PC-9 (cell line): ENCODE measurements at regions not wholly inside any gene's neighbourhood (a gene's known extent, or its start where the extent isn't known, plus 50 kb on each side); places are given as distances from the start of the nearest gene placed in this dataset.

Source experiments
- BruUV-seq: library from RNA; stranded (reverse); fragments of 400-500 nt; replicated peaks from 2 replicates; lab custom pipeline; 2021; lab: Mats Ljungman, UMichigan
- CTCF ChIA-PET: fragments of 300-600 bp; sonication (Branson Sonifier 250); formaldehyde crosslinking; loops from one replicate; lab custom pipeline; 2022; ENCODE audit warnings: antibody characterized with exemption; lab: Charles Lee
- POLR2A ChIA-PET: fragments of 300-600 bp; sonication (Branson Sonifier 250); formaldehyde crosslinking; loops from one replicate; lab custom pipeline; 2022; ENCODE audit warnings: antibody characterized with exemption; ENCODE audit not compliant: unreplicated experiment; lab: Charles Lee
- DNase-seq, 2 experiments: peaks; one replicate each; pipeline versions ENCODE4 v3.0.0 to v3.0.0-alpha.2; 2015 to 2022; ENCODE audit warnings: mixed read lengths in 1 of 2
- H2AFZ ChIP-seq: fragments of 200-600 bp; sonication (generic); 2 replicates; pipeline ENCODE4 v1.8.1; 2017; ENCODE audit warnings: antibody characterized with exemption
- H3F3A ChIP-seq: fragments of 200-600 bp; sonication (generic); 2 replicates; pipeline ENCODE4 v1.8.1; 2017; ENCODE audit warnings: antibody characterized with exemption, mild to moderate bottlenecking, low read depth; ENCODE audit not compliant: insufficient read depth
- H3K27ac ChIP-seq: fragments of 200-600 bp; sonication (generic); 2 replicates; pipeline ENCODE4 v1.6.1; 2016; ENCODE audit warnings: mixed run types
- H3K27me3 ChIP-seq: fragments of 200-600 bp; sonication (generic); 2 replicates; pipeline ENCODE4 v1.6.1; 2016; ENCODE audit warnings: low read depth, mixed run types; ENCODE audit not compliant: insufficient read depth
- H3K36me3 ChIP-seq: fragments of 200-600 bp; sonication (generic); 2 replicates; pipeline ENCODE4 v1.6.1; 2016; ENCODE audit warnings: low read depth, mixed run types
- H3K4me1 ChIP-seq: fragments of 200-600 bp; sonication (generic); replicated peaks from 2 replicates; pipeline ENCODE4 v1.6.1; 2016; ENCODE audit warnings: mixed run types; ENCODE audit not compliant: insufficient read depth
- H3K4me2 ChIP-seq: fragments of 200-600 bp; sonication (generic); 2 replicates; pipeline ENCODE4 v1.6.1; 2017; ENCODE audit warnings: mixed run types
- H3K4me3 ChIP-seq: fragments of 200-600 bp; sonication (generic); 2 replicates; pipeline ENCODE4 v1.6.1; 2016; ENCODE audit warnings: mixed run types
- H3K79me2 ChIP-seq: fragments of 200-600 bp; sonication (generic); 2 replicates; pipeline ENCODE4 v1.6.1; 2017; ENCODE audit warnings: low read depth, mixed run types
- H3K9me2 ChIP-seq: fragments of 200-600 bp; sonication (generic); 2 replicates; pipeline ENCODE4 v1.8.1; 2017; ENCODE audit warnings: mild to moderate bottlenecking; ENCODE audit not compliant: insufficient read depth
- H3K9me3 ChIP-seq: fragments of 200-600 bp; sonication (generic); 2 replicates; pipeline ENCODE4 v1.8.1; 2016; ENCODE audit warnings: low read depth; ENCODE audit not compliant: insufficient read depth
- H4K20me1 ChIP-seq: fragments of 200-600 bp; sonication (generic); 2 replicates; pipeline ENCODE4 v1.8.1; 2017; ENCODE audit not compliant: insufficient read depth
- EZH2 ChIP-seq: fragments of 200-600 bp; sonication (generic); IDR thresholded peaks from 2 replicates; pipeline ENCODE4 v1.8.0; 2017; ENCODE audit warnings: antibody characterized with exemption, low read depth
- intact Hi-C: fragments of 100-400 bp; cut with micrococcal nuclease; formaldehyde crosslinking; loops from one replicate; pipeline ENCODE4 v1.10.0; 2022; ENCODE audit not compliant: unreplicated experiment
- TF ChIP-seq, protein P1 (sequence below): fragments of 200-600 bp; sonication (generic); conservative IDR thresholded peaks from 2 replicates; pipeline ENCODE4 v1.6.1; 2017; ENCODE audit warnings: mixed run types, antibody characterized with exemption, mild to moderate bottlenecking, moderate library complexity

DNA sequence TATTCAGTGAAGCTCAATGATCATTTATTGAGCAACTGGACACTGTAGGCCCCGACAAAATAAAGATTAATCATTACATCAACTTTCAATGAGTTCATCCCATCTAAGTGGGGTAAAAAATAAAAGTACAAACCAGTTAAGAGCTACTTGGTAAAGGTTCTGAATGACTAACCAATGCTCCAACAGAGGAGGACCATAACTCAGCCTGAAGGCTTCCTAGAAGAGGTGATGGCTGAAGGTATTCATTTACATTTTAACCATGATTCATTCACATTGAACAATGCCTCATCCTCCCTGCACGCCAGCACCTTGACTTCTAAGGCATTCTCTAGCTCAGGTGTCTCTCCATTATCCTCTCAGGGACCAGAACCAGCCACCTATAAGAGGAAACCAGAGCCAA is 201.4 kb downstream of the ZNF462 start:
- TF ChIP-seq, protein P1, sequence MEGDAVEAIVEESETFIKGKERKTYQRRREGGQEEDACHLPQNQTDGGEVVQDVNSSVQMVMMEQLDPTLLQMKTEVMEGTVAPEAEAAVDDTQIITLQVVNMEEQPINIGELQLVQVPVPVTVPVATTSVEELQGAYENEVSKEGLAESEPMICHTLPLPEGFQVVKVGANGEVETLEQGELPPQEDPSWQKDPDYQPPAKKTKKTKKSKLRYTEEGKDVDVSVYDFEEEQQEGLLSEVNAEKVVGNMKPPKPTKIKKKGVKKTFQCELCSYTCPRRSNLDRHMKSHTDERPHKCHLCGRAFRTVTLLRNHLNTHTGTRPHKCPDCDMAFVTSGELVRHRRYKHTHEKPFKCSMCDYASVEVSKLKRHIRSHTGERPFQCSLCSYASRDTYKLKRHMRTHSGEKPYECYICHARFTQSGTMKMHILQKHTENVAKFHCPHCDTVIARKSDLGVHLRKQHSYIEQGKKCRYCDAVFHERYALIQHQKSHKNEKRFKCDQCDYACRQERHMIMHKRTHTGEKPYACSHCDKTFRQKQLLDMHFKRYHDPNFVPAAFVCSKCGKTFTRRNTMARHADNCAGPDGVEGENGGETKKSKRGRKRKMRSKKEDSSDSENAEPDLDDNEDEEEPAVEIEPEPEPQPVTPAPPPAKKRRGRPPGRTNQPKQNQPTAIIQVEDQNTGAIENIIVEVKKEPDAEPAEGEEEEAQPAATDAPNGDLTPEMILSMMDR: no peak
- TF ChIP-seq EZH2: no peak
- Histone ChIP-seq H3K79me2 (no peaks in the 10 kb centered on the region), H3K4me1 (no peaks in the 10 kb centered on the region), H3K4me3 (no peak overlapping the region), H3K4me2 (no peak overlapping the region), H3K9me3 (no peaks in the 10 kb centered on the region), H3K9me2 (no peaks in the 10 kb centered on the region), H4K20me1 (no peaks in the 10 kb centered on the region), H2AFZ (no peak overlapping the region), H3K27me3 (no peaks in the 10 kb centered on the region), H3K27ac (no peak overlapping the region), H3F3A (no peaks in the 10 kb centered on the region), H3K36me3 (no peaks in the 10 kb centered on the region)
- DNase-seq: no peak
- ChIA-PET CTCF (no interaction called here), POLR2A (interaction anchor here (0.5 kb wide), 1 partner anchor 27 kb away, joined by 3 read pairs; no protein-coding TSS in a partner anchor)
- intact Hi-C loops: no loop called here
- BruUV-seq: no TSS peak

DNA sequence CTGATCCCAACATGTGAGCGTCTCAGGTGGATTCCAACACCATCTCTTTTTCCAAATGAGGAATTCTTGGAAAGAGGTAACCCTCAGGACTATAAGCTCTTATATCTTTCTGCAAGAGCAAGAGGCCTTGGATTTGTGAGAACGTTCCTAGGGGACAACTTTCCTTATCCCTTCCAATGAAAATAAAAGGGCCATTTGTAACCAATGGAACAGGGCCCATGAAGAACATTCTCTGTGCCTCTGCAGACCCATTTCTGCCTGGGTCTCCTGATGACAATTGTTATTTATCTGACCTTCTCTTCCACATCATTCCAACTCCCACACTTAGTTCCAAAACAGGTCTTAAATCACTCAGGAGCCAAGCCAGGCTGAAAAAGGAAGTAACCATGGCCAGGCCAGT is 202.6 kb downstream of the ZNF462 start:
- H3K4me1 ChIP-seq: no peaks in the 10 kb centered on the region
- BruUV-seq: no TSS peak
- no peak overlapping the region for H3K4me3 ChIP-seq
- no peak overlapping the region for H3K4me2 ChIP-seq
- no peak overlapping the region for H3K27ac ChIP-seq
- ChIA-PET CTCF (interaction anchor here (0.7 kb wide), 1 partner anchor 12 kb away, joined by 3 read pairs; no protein-coding TSS in a partner anchor), POLR2A (no interaction called here)
- intact Hi-C loops: no loop called here
- H3K9me2 ChIP-seq: no peaks in the 10 kb centered on the region
- no peaks in the 10 kb centered on the region for H3K79me2 ChIP-seq
- H3K9me3 ChIP-seq: no peaks in the 10 kb centered on the region
- no peak for TF ChIP-seq EZH2
- TF ChIP-seq, protein P1: no peak
- H4K20me1 ChIP-seq: no peaks in the 10 kb centered on the region
- no peaks in the 10 kb centered on the region for H3F3A ChIP-seq
- no peaks in the 10 kb centered on the region for H3K27me3 ChIP-seq
- DNase-seq: no peak
- no peaks in the 10 kb centered on the region for H3K36me3 ChIP-seq
- H2AFZ ChIP-seq: no peak overlapping the region

DNA sequence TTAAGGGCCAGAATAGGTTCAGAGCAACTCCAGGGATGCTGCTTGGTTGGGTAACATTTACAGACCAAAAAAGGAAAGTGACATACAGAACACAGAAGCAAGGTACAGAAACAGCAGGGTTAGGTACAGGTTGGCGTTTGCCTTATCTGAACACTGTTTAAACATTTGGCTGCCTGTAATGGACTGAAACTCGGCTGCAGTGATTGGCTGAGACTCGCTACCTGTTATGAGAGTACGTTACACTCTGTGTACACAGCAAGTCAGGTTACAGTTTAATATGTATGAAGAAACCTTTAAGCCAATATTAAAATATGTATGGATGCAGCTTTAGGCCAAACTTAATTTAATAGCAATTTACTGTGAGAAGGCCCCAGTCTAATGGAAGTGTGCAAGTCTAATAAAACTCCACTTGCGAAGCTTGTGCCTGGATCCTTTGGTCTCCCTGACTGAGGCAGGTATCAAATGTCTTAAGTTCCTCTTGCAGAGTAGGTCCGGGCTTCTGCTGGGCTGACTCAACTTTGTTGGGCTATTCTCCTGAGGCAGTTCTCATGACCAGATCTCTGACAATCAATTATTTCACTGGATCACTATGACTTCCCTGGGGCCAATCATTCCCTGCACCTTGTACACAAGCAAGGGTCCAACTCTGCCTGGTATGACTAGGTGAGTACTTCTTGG is 204.9 kb downstream of the ZNF462 start:
- no peaks in the 10 kb centered on the region for H3K9me3 ChIP-seq
- intact Hi-C loops: no loop called here
- H3K4me1 ChIP-seq: no peaks in the 10 kb centered on the region
- TF ChIP-seq, protein P1: no peak
- TF ChIP-seq EZH2: no peak
- H3K4me3 ChIP-seq: no peak overlapping the region
- H3K36me3 ChIP-seq: no peaks in the 10 kb centered on the region
- no peak overlapping the region for H3K27ac ChIP-seq
- H3K79me2 ChIP-seq: no peaks in the 10 kb centered on the region
- ChIA-PET CTCF (no interaction called here), POLR2A (no interaction called here)
- BruUV-seq: no TSS peak
- no peaks in the 10 kb centered on the region for H3K27me3 ChIP-seq
- H3F3A ChIP-seq: no peaks in the 10 kb centered on the region
- H4K20me1 ChIP-seq: no peaks in the 10 kb centered on the region
- no peak for DNase-seq
- no peak overlapping the region for H3K4me2 ChIP-seq
- no peaks in the 10 kb centered on the region for H3K9me2 ChIP-seq
- H2AFZ ChIP-seq: no peak overlapping the region
